ENCODE measurements at regions not wholly inside any gene's neighbourhood (a gene's known extent, or its start where the extent isn't known, plus 50 kb on each side); places are given as distances from the start of the nearest gene placed in this dataset.
"Not testable (repeated sequence)": the region's sequence is repeated elsewhere in the genome, so short reads cannot be mapped to it uniquely, and the experiment has no call there.

- TF ChIP-seq CTCF (IDR thresholded peaks at IDR 0.05; ENCODE audit: insufficient read depth, low read depth, low read length, missing control alignments): no peak
These were observed 298.3 kb downstream of the TRIML1 start for GRCh38 chr4:188437535-188437934.

GRCh38 chr4:188438391-188438824 lies 299.2 kb downstream of the TRIML1 start:
- H3K4me3 ChIP-seq (ENCODE audit: low read length); DNase-seq (ENCODE audit: low read depth): not testable (repeated sequence)

More at GRCh38 chr4:188437535-188437934, 298.3 kb downstream of the TRIML1 start:
- H3K4me3 ChIP-seq (ENCODE audit: low read length): no peak overlapping the region
- DNase-seq (ENCODE audit: low read depth): peak; percentile 67

DNA sequence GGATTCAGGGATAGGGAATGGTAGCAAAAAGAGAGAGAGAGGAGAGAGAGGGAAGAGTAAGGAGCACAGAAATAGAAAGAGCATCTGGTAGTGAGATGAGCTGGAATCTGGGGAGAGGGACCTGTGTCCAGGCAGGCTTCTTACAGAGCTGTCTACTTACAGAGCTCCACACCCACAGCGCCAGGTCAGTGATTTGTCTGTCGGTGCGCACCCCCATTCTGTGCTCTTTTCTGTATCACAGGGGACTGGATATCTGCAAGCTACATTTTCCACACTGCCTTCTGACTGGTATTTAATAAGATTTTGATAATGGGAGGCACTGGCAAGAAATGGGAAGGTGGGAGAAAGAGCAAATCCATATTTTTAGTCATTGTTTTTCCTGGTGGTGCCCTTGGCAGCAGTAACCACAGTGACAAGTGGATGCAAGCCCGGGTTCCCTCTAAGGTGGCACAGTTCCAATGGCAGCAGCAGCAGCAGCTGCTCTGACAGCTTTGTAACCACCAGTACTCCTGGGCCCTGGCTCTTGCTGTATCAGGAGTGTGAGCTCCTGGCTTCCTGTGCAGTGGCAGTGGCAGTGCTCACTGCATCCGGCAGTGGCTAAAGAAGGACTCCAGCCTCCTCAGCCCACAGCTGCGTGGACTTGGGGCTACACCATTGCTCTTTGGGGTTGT lies 300.5 kb downstream of the TRIML1 start:
- H3K4me3 ChIP-seq (ENCODE audit: low read length): no peak overlapping the region
- no peak for TF ChIP-seq CTCF (IDR thresholded peaks at IDR 0.05; ENCODE audit: insufficient read depth, low read depth, low read length, missing control alignments)

GRCh38 chr4:188444500-188444899 lies 305.3 kb downstream of the TRIML1 start:
- TF ChIP-seq CTCF (IDR thresholded peaks at IDR 0.05; ENCODE audit: insufficient read depth, low read depth, low read length, missing control alignments): no peak
- DNase-seq (ENCODE audit: low read depth): no peak
- H3K4me3 ChIP-seq (ENCODE audit: low read length): no peak overlapping the region

More for the DNA sequence above, 300.5 kb downstream of the TRIML1 start:
- peak; percentile 86 for DNase-seq (ENCODE audit: low read depth)

- H3K4me3 ChIP-seq (ENCODE audit: low read length); DNase-seq (ENCODE audit: low read depth): not testable (repeated sequence)
These were observed 309.8 kb downstream of the TRIML1 start for GRCh38 chr4:188448996-188449395.

GRCh38 chr4:188450571-188450970 lies 311.3 kb downstream of the TRIML1 start:
- TF ChIP-seq CTCF (IDR thresholded peaks at IDR 0.05; ENCODE audit: insufficient read depth, low read depth, low read length, missing control alignments): no peak
- H3K4me3 ChIP-seq (ENCODE audit: low read length): no peak overlapping the region
- DNase-seq (ENCODE audit: low read depth): no peak

GRCh38 chr4:188452097-188452496 lies 312.9 kb downstream of the TRIML1 start:
- no peak for DNase-seq (ENCODE audit: low read depth)
- no peak for TF ChIP-seq CTCF (IDR thresholded peaks at IDR 0.05; ENCODE audit: insufficient read depth, low read depth, low read length, missing control alignments)
- H3K4me3 ChIP-seq (ENCODE audit: low read length): no peak overlapping the region

GRCh38 chr4:188454575-188454974 lies 315.3 kb downstream of the TRIML1 start:
- H3K4me3 ChIP-seq (ENCODE audit: low read length): no peak overlapping the region
- TF ChIP-seq CTCF (IDR thresholded peaks at IDR 0.05; ENCODE audit: insufficient read depth, low read depth, low read length, missing control alignments): no peak
- no peak for DNase-seq (ENCODE audit: low read depth)
